ENCODE measurements at regions not wholly inside any gene's neighbourhood (a gene's known extent, or its start where the extent isn't known, plus 50 kb on each side); places are given as distances from the start of the nearest gene placed in this dataset.

DNA sequence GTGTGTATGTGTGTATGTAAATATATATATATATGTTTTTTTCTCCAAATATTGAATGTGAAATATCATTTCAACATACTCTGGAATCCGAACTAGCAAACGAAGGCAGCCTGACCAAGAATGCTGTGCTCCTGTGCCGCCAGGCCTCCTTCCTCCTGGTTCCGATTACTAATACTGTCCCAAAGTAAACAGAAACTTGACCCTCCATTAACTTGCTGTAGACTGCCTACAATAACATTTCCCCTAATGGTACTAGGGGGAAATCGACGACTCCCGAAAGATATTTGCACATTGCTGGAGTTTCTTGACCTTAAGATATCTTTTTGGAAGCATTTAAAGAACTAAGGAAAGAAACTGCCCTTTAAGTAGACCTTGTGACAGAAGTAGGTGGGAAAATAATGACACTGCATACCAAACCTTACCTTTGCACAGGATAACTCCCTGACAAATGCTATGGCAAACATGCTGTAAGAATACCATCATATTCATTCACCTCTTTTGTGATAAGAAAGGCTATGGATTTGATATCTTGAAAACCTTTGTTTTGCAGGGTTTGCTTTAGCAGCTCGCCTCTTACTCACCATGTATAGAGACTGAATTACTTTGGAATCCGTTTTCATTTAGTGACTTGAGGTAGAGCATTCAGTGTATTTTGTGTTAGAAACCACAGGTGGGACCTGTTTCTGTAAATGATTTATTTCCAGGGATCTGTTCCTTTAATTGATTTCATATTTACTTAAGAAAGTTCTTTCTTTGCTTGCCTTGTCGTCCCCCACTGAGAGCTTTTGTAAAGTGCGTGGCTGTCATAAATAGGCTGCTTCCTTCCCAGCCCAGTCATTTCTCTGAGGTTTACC is 80.1 kb downstream of the KLF5 start:
- Histone ChIP-seq H3K79me2 (ENCODE audit: insufficient read depth, low read length) (no peaks in the 10 kb centered on the region), H3K27me3 (ENCODE audit: insufficient read depth, low read length) (no peaks in the 10 kb centered on the region), H3K4me1 (ENCODE audit: insufficient read depth, low read length) (peaks cover 4% of the 10 kb centered on the region), H3K9me3 (ENCODE audit: insufficient read depth, low read depth, low read length) (no peaks in the 10 kb centered on the region), H4K20me1 (ENCODE audit: insufficient read depth, low read length) (no peaks in the 10 kb centered on the region), H3K4me3 (ENCODE audit: insufficient read depth, low read depth, low read length) (no peak overlapping the region), H3K4me2 (ENCODE audit: low read length) (peak overlapping the region; percentile 46), H2AFZ (ENCODE audit: low read depth, low read length) (peak overlapping the region; percentile 29), H3K9ac (ENCODE audit: low read length) (no peak overlapping the region), H3K36me3 (ENCODE audit: insufficient read depth, low read length) (no peaks in the 10 kb centered on the region), H3K27ac (ENCODE audit: low read depth, low read length) (peak overlapping the region; percentile 2)
- FAIRE-seq: no peak
- peak; percentile 63 for DNase-seq (ENCODE audit: low read depth)
- Mint-ChIP-seq H3K36me3 (ENCODE audit: low read depth, unreplicated experiment) (no peaks in the 10 kb centered on the region), H3K27ac (ENCODE audit: unreplicated experiment) (no peak overlapping the region), H3K27me3 (ENCODE audit: low read depth, unreplicated experiment) (no peaks in the 10 kb centered on the region), H3K4me3 (ENCODE audit: unreplicated experiment) (no peak overlapping the region), H3K4me1 (ENCODE audit: low read depth, unreplicated experiment) (peaks cover 14% of the 10 kb centered on the region), H3K9me3 (ENCODE audit: unreplicated experiment) (no peaks in the 10 kb centered on the region)
- TF ChIP-seq, protein P1, sequence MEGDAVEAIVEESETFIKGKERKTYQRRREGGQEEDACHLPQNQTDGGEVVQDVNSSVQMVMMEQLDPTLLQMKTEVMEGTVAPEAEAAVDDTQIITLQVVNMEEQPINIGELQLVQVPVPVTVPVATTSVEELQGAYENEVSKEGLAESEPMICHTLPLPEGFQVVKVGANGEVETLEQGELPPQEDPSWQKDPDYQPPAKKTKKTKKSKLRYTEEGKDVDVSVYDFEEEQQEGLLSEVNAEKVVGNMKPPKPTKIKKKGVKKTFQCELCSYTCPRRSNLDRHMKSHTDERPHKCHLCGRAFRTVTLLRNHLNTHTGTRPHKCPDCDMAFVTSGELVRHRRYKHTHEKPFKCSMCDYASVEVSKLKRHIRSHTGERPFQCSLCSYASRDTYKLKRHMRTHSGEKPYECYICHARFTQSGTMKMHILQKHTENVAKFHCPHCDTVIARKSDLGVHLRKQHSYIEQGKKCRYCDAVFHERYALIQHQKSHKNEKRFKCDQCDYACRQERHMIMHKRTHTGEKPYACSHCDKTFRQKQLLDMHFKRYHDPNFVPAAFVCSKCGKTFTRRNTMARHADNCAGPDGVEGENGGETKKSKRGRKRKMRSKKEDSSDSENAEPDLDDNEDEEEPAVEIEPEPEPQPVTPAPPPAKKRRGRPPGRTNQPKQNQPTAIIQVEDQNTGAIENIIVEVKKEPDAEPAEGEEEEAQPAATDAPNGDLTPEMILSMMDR (IDR thresholded peaks at IDR 0.05; ENCODE audit: insufficient read depth, low read depth, low read length): no peak
- no peak for TF ChIP-seq EZH2 (IDR thresholded peaks at IDR 0.05; ENCODE audit: insufficient read depth, low read length)

DNA sequence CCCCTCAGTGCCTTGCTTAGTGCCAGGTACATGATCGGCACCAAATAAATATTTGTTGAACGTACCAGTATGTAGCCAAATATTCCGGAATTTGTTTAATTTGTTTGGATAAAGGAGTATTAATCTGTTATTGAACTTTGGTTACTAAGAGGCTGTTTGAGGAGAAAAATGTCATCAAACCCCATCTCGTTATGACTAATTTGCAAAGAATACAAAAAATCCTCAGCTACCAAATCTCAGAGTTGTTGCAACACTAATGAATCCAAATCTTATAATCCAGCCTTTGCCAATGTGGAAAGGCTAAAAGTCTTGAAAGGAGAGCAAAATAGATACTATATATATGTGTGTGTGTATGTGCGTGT is 79.5 kb downstream of the KLF5 start:
- Histone ChIP-seq H3K4me1 (ENCODE audit: insufficient read depth, low read length) (peaks cover 4% of the 10 kb centered on the region), H3K36me3 (ENCODE audit: insufficient read depth, low read length) (no peaks in the 10 kb centered on the region), H3K27me3 (ENCODE audit: insufficient read depth, low read length) (no peaks in the 10 kb centered on the region), H3K27ac (ENCODE audit: low read depth, low read length) (peak overlapping the region; percentile 2), H3K9ac (ENCODE audit: low read length) (no peak overlapping the region), H3K79me2 (ENCODE audit: insufficient read depth, low read length) (no peaks in the 10 kb centered on the region), H3K4me3 (ENCODE audit: insufficient read depth, low read depth, low read length) (no peak overlapping the region), H3K4me2 (ENCODE audit: low read length) (peak overlapping the region; percentile 46), H2AFZ (ENCODE audit: low read depth, low read length) (no peak overlapping the region), H3K9me3 (ENCODE audit: insufficient read depth, low read depth, low read length) (no peaks in the 10 kb centered on the region), H4K20me1 (ENCODE audit: insufficient read depth, low read length) (no peaks in the 10 kb centered on the region)
- Mint-ChIP-seq H3K9me3 (ENCODE audit: unreplicated experiment) (no peaks in the 10 kb centered on the region), H3K36me3 (ENCODE audit: low read depth, unreplicated experiment) (no peaks in the 10 kb centered on the region), H3K27ac (ENCODE audit: unreplicated experiment) (no peak overlapping the region), H3K4me1 (ENCODE audit: low read depth, unreplicated experiment) (peaks cover 14% of the 10 kb centered on the region), H3K27me3 (ENCODE audit: low read depth, unreplicated experiment) (no peaks in the 10 kb centered on the region), H3K4me3 (ENCODE audit: unreplicated experiment) (no peak overlapping the region)
- FAIRE-seq (peak; percentile 41), DNase-seq (ENCODE audit: low read depth) (peak; percentile 65)
- no peak for TF ChIP-seq EZH2 (IDR thresholded peaks at IDR 0.05; ENCODE audit: insufficient read depth, low read length)
- TF ChIP-seq, protein P1 (IDR thresholded peaks at IDR 0.05; ENCODE audit: insufficient read depth, low read depth, low read length): no peak

DNA sequence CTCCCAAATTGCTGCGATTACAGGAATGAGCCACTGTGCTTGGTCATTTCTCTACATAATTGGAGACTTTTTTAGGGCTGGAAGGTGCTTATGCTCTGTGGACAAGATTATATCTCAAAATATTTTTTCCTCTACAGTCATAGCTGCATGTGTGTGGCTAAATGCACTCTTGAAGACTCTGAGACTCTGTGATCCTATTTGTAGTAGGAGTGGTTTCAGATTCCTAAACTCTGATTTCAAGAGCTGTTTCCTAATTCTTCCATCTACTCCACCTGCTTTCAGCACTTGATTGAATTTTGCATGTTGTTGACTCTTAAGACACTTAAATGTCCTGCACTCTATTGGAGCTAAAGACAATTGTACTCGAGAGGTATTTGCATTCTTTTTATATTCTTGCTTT is 78.0 kb downstream of the KLF5 start:
- DNase-seq (ENCODE audit: low read depth) (no peak), FAIRE-seq (no peak)
- TF ChIP-seq, protein P1 (IDR thresholded peaks at IDR 0.05; ENCODE audit: insufficient read depth, low read depth, low read length): no peak
- TF ChIP-seq EZH2 (IDR thresholded peaks at IDR 0.05; ENCODE audit: insufficient read depth, low read length): no peak
- Histone ChIP-seq H3K9ac (ENCODE audit: low read length) (no peak overlapping the region), H2AFZ (ENCODE audit: low read depth, low read length) (no peak overlapping the region), H4K20me1 (ENCODE audit: insufficient read depth, low read length) (no peaks in the 10 kb centered on the region), H3K4me3 (ENCODE audit: insufficient read depth, low read depth, low read length) (no peak overlapping the region), H3K9me3 (ENCODE audit: insufficient read depth, low read depth, low read length) (no peaks in the 10 kb centered on the region), H3K4me1 (ENCODE audit: insufficient read depth, low read length) (peaks cover 4% of the 10 kb centered on the region), H3K79me2 (ENCODE audit: insufficient read depth, low read length) (no peaks in the 10 kb centered on the region), H3K36me3 (ENCODE audit: insufficient read depth, low read length) (no peaks in the 10 kb centered on the region), H3K27me3 (ENCODE audit: insufficient read depth, low read length) (no peaks in the 10 kb centered on the region), H3K4me2 (ENCODE audit: low read length) (no peak overlapping the region), H3K27ac (ENCODE audit: low read depth, low read length) (no peak overlapping the region)
- Mint-ChIP-seq H3K36me3 (ENCODE audit: low read depth, unreplicated experiment) (no peaks in the 10 kb centered on the region), H3K27ac (ENCODE audit: unreplicated experiment) (no peak overlapping the region), H3K9me3 (ENCODE audit: unreplicated experiment) (no peaks in the 10 kb centered on the region), H3K27me3 (ENCODE audit: low read depth, unreplicated experiment) (no peaks in the 10 kb centered on the region), H3K4me3 (ENCODE audit: unreplicated experiment) (no peak overlapping the region), H3K4me1 (ENCODE audit: low read depth, unreplicated experiment) (peaks cover 15% of the 10 kb centered on the region)
